Urinary bladder (tissue), 3 donors: ENCODE measurements at regions not wholly inside any gene's neighbourhood (a gene's known extent, or its start where the extent isn't known, plus 50 kb on each side); places are given as distances from the start of the nearest gene placed in this dataset.
"Not testable (repeated sequence)": the region's sequence is repeated elsewhere in the genome, so short reads cannot be mapped to it uniquely, and the experiment has no call there.

Experiments
- DNase-seq: peaks from one replicate; pipeline ENCODE4 v3.0.0-alpha.2; 2015; ENCODE audit errors: extremely low spot score
- H3K27ac ChIP-seq: one replicate; pipeline ENCODE4 v1.5.1; 2013; ENCODE audit warnings: low read depth, mild to moderate bottlenecking, moderate library complexity
- H3K36me3 ChIP-seq: one replicate; pipeline ENCODE4 v1.6.1; 2013; ENCODE audit warnings: mild to moderate bottlenecking, moderate library complexity; ENCODE audit not compliant: insufficient read depth
- H3K4me1 ChIP-seq: one replicate; pipeline ENCODE4 v1.6.1; 2013; ENCODE audit warnings: mild to moderate bottlenecking, moderate library complexity; ENCODE audit not compliant: insufficient read depth
- H3K4me3 ChIP-seq: one replicate; pipeline ENCODE4 v1.5.1; 2013; ENCODE audit warnings: low read depth, low read length
- WGBS: extraction: QIAGEN DNeasy Blood & Tissue Kit; methylation state at CpG from one replicate; pipeline ENCODE4 v1.1.7; 2013; 5-methylcytosine and 5-hydroxymethylcytosine counted together
- donor health status: healthy with polysubstance abuse.
- donor health status: healthy.

DNA sequence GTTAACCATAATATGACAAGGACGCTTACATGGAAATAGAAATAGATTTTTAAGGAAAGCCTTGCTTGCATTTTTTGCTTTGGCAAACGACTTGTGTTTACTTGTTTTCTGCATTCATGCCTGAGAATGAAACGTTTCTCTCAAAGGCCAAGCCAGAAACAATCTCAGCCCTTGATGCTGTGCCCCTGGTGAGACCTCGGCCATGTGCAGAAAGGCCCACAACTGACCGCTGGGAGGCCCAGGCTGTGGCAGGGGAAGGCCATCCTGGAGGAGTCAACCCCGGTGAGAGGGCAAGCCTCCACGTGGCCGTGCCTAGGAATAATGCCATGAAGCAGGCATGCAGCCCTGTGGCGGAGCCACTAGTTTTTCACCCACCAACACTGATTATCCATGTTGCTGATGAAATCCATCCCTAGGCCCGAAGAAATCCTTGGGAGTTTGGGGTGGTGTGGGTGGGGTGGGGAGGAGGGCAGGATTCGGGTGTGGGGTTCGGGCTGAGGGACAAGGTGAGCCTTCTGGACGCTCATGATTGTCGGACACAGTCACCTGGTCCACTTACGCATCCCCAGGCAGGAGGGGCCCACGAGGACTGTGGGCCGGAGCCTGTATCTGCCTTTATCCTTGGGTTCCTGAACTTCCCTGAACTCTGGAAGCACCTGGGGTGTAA is 107.6 kb upstream of the APCDD1 start:
- no peak for DNase-seq
- Histone ChIP-seq H3K4me3 (no peak overlapping the region), H3K36me3 (no peaks in the 10 kb centered on the region), H3K27ac (no peak overlapping the region), H3K4me1 (no peaks in the 10 kb centered on the region)
- WGBS: 87% methylated on average over 17 of the region's 17 CpGs

DNA sequence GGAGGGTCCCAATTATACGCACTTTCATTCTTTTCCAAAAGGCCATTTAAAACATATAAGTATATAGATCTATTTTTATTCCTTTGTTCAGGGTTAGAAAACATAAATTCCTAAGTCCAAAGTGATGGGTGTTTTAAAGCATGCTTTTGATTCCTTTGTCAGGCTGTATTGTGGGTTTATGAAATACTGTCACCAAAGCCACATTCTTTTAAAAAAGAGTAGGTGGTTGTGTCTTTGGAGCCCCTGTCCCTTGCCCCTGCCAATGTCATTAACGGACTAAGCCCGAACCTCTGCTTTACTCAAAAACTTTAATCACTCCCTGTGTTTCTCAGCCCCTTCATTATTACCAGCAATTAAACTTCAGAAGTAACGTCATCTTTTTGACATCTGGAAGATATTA is 104.9 kb upstream of the APCDD1 start:
- Histone ChIP-seq H3K36me3 (no peaks in the 10 kb centered on the region), H3K27ac (no peak overlapping the region), H3K4me3 (no peak overlapping the region), H3K4me1 (no peaks in the 10 kb centered on the region)
- WGBS: 94% methylated on average over 4 of the region's 4 CpGs
- no peak for DNase-seq

DNA sequence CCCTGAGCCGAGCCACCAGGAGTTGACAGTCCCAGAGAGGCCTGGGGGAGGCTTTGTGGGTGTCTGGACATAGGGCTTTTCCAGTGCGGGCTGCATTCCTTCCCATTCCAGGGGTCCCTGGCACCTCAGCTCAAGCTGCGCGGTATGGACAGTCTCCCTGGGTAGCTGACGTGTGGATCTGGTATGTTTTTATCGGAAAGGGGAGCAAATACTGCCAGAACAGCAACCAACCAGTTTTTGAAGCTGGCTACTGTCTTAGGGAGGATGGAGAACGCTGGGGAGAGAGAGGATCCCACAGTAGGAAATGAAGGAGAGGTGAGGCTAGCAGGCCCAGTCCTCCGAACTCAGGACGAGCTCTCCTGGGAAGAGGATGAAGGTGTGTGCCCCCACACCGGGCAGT is 103.8 kb upstream of the APCDD1 start:
- no peak overlapping the region for H3K27ac ChIP-seq
- 86% methylated on average over 10 of the region's 10 CpGs for whole genome bisulfite sequencing

DNA sequence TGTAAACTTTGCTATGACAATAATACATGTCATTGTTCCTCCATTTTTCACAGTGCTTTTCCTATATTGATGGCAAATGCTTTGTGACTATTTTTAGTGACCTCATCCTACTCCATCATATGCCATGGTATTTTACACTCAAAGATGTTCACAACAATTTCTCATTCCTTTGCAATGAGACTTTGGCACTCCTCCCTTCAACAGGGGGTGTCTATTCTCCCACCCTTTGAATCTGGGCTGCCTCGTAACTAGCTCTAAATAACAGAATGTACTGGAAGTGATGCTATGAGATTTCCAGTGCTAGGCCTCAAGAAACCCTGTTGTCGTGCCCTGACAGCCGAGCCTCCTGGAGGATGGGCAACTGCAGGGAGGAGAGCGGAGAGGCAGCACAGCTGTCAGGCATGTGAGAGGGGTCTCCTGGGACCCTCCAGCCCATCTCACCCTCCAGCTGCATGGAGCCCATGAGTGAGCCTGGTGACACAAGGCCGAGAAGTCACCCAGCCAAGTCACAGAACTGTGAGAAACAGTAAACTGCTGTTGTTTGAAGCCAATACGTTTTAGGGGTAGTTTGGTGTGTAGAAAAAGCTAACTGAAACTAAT is 103.1 kb upstream of the APCDD1 start:
- Histone ChIP-seq H3K27ac (no peak overlapping the region), H3K4me1 (no peaks in the 10 kb centered on the region), H3K36me3 (no peaks in the 10 kb centered on the region), H3K4me3 (no peak overlapping the region)
- 93% methylated on average over 6 of the region's 6 CpGs for WGBS
- DNase-seq: no peak

More for the DNA sequence above, 103.8 kb upstream of the APCDD1 start:
- no peaks in the 10 kb centered on the region for H3K4me1 ChIP-seq
- H3K4me3 ChIP-seq: no peak overlapping the region
- DNase-seq: no peak
- no peaks in the 10 kb centered on the region for H3K36me3 ChIP-seq

DNA sequence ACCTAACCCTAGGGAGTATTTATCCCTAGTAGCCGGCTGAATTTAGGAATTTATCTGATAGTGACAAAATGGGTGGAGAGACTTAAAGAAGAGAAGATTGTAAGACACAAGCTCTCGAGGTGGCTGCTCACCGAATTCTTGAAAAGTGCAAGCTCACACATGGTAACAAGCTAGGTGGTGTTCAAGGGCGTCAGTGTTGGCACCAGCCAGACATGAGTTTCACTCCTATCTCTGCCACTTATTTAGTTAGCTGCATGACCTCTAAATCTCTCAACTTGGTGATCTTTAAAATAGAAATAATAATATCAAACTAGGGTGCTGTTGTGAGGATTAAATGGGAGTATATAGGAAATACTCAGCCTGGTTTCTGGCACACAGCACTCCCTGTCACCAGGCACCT is 102.6 kb upstream of the APCDD1 start:
- H3K27ac ChIP-seq: no peak overlapping the region

DNA sequence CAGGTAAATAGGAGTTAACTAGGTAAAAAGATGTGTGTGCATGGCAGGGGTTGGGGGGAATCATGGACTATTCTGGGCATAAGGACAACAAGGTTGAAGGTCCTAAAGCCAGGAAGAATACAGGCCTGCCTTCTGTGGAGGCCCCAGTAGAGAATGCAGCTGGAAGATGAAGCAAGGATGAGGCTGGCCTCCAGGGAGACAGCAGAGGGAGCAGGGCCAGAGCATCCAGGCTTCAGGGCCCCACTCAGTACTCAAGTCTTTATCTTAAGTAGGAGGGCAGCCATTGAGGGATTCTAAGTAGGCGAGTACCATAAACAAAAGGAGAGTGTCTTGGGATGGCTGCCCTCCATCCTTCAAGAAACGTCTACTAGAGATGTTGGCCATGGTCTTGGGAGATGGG is 101.8 kb upstream of the APCDD1 start:
- WGBS: 94% methylated on average over 2 of the region's 2 CpGs
- Histone ChIP-seq H3K4me3 (no peak overlapping the region), H3K4me1 (no peaks in the 10 kb centered on the region), H3K27ac (no peak overlapping the region), H3K36me3 (no peaks in the 10 kb centered on the region)
- no peak for DNase-seq

More for the DNA sequence above, 102.6 kb upstream of the APCDD1 start:
- no peak for DNase-seq
- WGBS: 95% methylated on average over 4 of the region's 4 CpGs
- H3K4me1 ChIP-seq: no peaks in the 10 kb centered on the region
- no peaks in the 10 kb centered on the region for H3K36me3 ChIP-seq
- H3K4me3 ChIP-seq: no peak overlapping the region

DNA sequence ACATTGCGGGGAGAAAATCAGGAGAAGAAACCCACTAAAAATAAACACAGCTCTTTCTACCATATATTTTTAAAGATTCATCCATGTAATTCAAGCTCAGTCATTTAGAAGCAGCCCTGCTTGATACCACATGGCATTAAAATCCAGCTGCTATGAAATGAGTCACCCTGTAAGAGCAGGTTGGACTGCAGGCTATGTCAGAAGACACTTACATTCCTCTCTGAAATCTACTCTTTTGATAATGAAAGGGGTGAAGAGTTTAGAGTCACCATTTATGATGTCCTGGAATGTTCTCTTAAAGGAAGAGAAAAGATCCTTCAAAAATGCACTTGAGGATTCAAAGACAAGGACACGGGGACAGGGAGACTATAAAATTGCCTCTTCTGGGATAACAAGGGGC is 100.6 kb upstream of the APCDD1 start:
- WGBS: 49% methylated on average over 2 of the region's 2 CpGs
- Histone ChIP-seq H3K4me3 (no peak overlapping the region), H3K36me3 (no peaks in the 10 kb centered on the region), H3K27ac (peak overlapping the region; percentile 18), H3K4me1 (no peaks in the 10 kb centered on the region)
- DNase-seq: no peak

DNA sequence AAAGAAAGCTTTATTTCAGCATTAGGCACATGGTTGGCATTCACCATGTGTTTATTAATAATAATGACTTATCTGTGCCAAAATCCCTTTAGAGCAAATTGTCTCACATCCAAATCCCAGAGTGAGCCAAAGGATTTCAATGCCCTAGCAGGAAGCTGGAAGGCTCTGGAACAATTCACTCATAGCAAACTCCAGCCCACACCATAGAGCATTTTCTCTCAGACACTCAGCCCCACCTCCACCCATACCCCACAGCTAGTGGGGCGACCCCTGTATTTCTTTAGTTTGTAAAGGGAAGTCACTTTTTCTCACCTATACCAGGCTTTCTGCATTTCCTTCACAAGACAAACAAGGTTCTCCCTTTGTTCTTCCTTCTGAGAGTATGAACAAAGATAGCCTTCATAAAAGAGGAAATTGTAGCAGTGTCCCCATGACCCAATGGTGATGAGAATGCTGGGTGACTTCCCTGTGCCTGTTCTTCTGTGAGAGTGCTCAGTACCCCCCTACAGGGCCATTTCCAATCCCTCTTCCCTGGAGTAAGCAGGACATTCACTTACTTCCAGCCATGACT is 100.1 kb upstream of the APCDD1 start:
- H3K36me3 ChIP-seq: no peaks in the 10 kb centered on the region

DNA sequence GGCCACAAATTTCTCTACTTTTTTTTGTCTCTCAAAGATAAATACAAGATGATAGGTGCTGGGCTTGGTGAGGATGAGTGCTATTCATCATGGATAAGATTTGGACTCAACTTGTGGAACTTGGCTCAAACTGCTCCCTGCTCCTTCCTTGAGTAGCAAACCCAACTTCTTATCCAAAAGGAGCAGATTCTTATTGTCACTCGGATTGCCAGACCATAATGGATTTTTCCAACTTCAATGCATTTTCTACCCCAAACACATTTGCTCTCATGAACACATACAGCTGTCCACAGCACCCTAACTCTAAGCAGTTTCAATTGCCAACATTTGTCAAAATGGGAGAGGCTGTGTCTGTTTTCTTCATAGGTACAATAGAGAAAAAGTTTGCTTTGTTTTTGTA is 99.5 kb upstream of the APCDD1 start:
- WGBS: 71% methylated on average over 1 of the region's 1 CpG
- DNase-seq: no peak
- Histone ChIP-seq H3K4me1 (no peaks in the 10 kb centered on the region), H3K27ac (no peak overlapping the region), H3K36me3 (no peaks in the 10 kb centered on the region), H3K4me3 (no peak overlapping the region)

More for the DNA sequence above, 100.1 kb upstream of the APCDD1 start:
- Histone ChIP-seq H3K27ac (peak overlapping the region; percentile 18), H3K4me1 (no peaks in the 10 kb centered on the region), H3K4me3 (no peak overlapping the region)
- 57% methylated on average over 1 of the region's 1 CpG for WGBS
- DNase-seq: no peak

DNA sequence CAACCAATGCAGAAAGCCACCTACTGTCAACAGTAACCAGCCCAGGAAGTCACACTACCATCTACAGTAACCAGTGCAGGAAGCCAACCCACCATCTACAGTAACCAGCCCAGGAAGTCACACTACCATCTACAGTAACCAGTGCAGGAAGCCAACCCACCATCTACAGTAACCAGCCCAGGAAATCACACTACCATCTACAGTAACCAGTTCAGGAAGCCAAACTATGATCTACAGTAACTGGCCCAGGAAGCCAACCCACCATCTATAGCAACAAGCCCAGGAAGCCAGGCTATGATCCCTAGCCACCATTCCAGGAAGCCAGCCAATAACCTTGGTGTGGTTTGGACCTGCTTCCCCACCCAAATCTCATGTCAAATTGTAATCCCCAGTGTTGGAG is 97.4 kb upstream of the APCDD1 start:
- H3K36me3 ChIP-seq, H3K4me1 ChIP-seq, H3K4me3 ChIP-seq, H3K27ac ChIP-seq, DNase-seq: not testable (repeated sequence)

DNA sequence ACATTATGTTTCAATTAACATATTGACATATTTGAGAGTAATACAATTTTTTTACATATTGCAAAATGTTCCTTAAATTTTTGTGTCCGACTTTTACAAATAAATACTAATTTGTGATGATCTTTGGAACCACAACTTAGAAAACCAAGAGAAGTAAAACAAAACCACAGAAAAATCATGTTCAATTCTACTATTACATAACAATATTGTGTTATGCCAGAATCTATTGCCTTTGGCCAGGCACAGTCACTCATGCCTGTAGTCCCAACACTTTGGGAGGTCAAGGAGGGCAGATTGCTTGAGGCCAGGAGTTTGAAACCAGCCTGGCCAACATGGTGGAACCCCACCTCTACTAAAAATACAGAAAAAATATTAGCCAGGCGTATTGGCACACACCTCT is 92.8 kb upstream of the APCDD1 start:
- WGBS: 73% methylated on average over 2 of the region's 2 CpGs
- H3K4me1 ChIP-seq: no peaks in the 10 kb centered on the region
- no peak for DNase-seq
- no peak overlapping the region for H3K4me3 ChIP-seq
- H3K36me3 ChIP-seq: no peaks in the 10 kb centered on the region
- no peak overlapping the region for H3K27ac ChIP-seq

DNA sequence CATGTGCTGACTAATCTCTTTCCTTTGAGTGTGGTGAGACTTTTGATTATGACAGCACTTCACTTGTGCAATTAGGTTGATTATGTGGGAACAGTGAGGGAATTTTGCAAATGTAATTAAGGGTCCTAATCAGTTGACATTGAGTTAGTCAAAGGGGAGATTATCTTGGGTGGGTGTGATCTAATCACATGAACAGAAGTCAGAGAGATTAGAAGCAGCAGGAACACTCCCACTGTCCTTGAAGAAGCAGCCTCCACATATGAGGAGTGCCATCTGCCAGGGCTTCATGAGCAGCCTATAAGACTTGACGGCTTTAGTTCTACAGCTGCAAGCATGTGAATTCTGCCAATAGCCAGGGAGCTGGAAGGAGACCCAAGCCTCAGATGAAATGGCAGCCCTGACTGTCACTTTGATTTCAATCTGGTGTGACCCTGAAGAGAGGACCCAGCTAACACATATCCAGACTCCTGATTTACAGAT is 89.4 kb upstream of the APCDD1 start:
- no peaks in the 10 kb centered on the region for H3K36me3 ChIP-seq
- no peaks in the 10 kb centered on the region for H3K4me1 ChIP-seq
- no peak overlapping the region for H3K4me3 ChIP-seq
- no peak for DNase-seq
- no peak overlapping the region for H3K27ac ChIP-seq
- WGBS: 72% methylated on average over 1 of the region's 1 CpG

DNA sequence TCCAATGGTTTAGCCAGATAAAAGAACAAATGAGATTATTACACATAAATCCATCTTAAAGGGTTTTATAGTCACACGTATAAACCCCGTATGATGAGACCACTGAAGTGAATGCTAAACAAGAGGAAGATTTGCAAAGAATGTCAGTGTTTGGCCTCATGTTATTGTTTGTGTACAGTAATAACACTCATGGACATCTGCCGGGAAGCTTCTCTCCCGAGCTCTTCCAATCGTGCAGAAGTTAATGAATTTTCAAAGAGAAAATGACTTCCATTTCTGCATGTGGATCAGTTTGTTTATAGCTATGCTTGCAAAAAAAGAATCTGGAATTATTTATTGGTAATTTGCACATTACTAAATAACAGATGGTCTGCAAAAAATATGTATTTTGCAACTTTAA is 88.5 kb upstream of the APCDD1 start:
- Histone ChIP-seq H3K27ac (no peak overlapping the region), H3K4me1 (no peaks in the 10 kb centered on the region), H3K36me3 (no peaks in the 10 kb centered on the region), H3K4me3 (no peak overlapping the region)
- WGBS: 65% methylated on average over 5 of the region's 5 CpGs
- DNase-seq: no peak

DNA sequence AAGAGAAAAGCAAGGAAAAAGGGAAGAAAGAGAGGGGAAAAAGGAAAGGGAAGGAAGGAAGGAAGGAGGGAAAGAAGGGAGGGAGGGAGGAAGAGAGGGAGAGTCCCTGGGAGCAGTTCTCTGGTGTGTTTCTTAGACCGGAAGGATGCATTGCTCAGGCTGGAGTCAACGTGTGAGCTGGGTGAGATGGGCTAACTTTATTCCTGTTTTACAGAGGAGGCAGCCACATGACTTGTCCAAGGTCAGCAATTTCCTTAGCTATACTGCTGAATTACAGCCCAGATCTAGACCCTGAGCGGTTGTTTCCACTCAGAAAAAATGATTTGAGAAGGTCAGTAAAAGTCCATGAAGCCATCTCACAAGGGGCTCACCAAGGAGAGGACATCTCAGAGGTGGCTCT is 86.6 kb upstream of the APCDD1 start:
- no peak overlapping the region for H3K27ac ChIP-seq
- H3K4me1 ChIP-seq: no peaks in the 10 kb centered on the region
- 84% methylated on average over 3 of the region's 3 CpGs for WGBS
- H3K36me3 ChIP-seq: no peaks in the 10 kb centered on the region
- no peak overlapping the region for H3K4me3 ChIP-seq
- no peak for DNase-seq
